ENCODE measurements at regions not wholly inside any gene's neighbourhood (a gene's known extent, or its start where the extent isn't known, plus 50 kb on each side); places are given as distances from the start of the nearest gene placed in this dataset.

DNA sequence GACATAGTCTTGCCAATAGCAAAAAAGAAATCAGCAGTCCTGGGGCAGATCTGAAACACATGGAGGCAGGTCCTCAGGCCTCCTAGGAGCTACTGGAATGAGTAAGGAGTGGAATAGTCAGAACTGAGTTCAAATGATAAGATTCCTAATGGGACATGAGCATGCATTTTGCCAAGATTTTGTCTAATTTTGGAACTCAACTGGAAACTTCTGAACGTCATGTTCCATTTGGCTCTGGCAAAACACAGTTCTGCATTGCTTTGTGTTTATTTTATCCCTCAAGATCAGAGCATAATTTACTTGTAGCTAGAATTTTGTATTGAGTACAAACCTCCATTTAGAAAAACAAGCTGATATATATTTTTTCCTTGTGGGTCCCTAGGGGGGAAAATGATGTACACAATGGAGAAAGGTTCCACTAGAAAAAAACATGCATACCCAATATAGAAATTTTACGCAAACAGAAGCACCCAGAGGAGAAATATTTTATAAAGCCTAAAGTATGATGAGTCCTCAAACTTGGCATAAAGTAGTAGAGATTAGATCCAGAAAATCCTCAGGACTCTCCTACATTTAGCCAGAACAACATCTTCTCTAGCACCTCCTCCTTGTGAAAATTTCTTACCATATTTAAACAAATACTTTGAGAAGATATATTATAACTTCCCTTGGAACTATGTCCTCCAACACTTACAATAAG is 149.0 kb upstream of the SERP2 start:
- TF ChIP-seq, protein P1, sequence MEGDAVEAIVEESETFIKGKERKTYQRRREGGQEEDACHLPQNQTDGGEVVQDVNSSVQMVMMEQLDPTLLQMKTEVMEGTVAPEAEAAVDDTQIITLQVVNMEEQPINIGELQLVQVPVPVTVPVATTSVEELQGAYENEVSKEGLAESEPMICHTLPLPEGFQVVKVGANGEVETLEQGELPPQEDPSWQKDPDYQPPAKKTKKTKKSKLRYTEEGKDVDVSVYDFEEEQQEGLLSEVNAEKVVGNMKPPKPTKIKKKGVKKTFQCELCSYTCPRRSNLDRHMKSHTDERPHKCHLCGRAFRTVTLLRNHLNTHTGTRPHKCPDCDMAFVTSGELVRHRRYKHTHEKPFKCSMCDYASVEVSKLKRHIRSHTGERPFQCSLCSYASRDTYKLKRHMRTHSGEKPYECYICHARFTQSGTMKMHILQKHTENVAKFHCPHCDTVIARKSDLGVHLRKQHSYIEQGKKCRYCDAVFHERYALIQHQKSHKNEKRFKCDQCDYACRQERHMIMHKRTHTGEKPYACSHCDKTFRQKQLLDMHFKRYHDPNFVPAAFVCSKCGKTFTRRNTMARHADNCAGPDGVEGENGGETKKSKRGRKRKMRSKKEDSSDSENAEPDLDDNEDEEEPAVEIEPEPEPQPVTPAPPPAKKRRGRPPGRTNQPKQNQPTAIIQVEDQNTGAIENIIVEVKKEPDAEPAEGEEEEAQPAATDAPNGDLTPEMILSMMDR (IDR thresholded peaks at IDR 0.05; ENCODE audit: control insufficient read depth, extremely low read depth, insufficient read depth) = no peak
- no peak overlapping the region for H3K4me3 ChIP-seq (ENCODE audit: low read depth, low read length)
- no peak for DNase-seq (ENCODE audit: low read depth)

DNA sequence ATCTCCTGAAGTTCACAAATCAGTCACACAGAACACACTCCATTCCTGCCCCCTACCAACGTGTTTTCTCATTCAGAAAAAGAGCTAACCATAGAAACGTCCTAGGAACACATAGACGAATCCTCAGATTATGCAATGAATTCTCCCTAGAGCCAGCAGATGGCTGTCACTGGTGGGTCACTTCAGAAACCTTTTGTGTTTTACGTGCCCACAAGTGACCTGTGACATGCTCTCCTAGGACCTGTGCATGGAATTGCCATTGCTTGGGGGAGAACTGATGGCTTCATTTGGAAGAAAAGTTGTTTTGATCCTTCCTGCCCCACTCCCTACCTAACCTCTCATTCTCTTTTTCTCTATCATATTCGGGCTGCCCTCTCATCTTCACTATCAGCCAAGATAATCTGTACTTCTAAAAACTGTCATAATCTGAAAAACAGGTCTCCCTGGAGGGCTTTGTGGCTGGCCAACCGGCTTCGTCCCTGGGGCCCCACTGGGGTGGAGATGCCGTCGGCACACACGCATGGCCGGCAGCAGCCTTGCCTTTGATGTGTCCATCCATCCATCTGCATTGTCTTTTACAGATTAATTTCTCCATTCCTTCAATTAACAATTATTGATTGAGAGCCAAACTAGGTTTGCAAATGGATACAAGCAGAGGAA is 144.1 kb upstream of the SERP2 start:
- DNase-seq (ENCODE audit: low read depth) = no peak
- H3K4me3 ChIP-seq (ENCODE audit: low read depth, low read length) = no peak overlapping the region
- TF ChIP-seq, protein P1 (IDR thresholded peaks at IDR 0.05; ENCODE audit: control insufficient read depth, extremely low read depth, insufficient read depth) = no peak

DNA sequence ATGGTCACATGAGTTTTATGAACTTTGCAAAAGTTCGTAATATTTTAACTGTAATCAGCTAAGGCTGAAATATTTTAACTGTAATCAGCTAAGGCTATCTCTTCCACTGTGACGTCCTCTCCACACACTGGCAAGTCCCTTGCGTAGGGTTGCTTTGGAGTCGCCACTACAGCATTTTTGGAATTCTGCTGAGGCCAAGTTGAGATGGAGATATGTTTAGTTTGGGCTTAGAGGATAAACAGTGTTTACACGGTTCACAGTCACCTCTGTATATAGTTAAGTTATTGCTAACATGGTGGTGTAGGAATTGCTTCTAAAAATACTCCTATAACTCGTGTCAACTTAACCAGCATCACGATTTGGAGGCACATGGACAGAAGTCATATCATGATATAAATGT is 143.6 kb upstream of the SERP2 start:
- TF ChIP-seq, protein P1 (IDR thresholded peaks at IDR 0.05; ENCODE audit: control insufficient read depth, extremely low read depth, insufficient read depth) = no peak
- H3K4me3 ChIP-seq (ENCODE audit: low read depth, low read length) = no peak overlapping the region
- no peak for DNase-seq (ENCODE audit: low read depth)

DNA sequence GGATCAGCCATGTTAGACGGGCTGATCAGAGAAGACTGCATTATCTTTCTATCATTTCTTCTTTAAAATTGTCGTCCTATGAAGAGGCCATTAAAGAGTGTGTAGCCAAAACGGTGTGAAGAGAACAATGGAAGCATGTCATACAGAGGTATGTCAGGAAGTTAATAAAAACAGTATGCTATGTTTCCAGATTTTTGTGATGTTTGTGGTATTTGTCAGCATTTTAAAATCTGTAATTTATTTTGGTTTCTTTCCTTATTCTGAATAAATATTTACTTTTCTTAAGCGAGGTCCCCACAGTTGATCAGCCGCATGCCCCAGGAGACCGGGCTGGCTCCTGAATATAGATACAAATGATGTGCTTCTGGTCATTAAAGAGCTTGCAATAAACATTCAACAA is 142.9 kb upstream of the SERP2 start:
- DNase-seq (ENCODE audit: low read depth) = no peak
- H3K4me3 ChIP-seq (ENCODE audit: low read depth, low read length) = no peak overlapping the region
- TF ChIP-seq, protein P1 (IDR thresholded peaks at IDR 0.05; ENCODE audit: control insufficient read depth, extremely low read depth, insufficient read depth) = no peak

DNA sequence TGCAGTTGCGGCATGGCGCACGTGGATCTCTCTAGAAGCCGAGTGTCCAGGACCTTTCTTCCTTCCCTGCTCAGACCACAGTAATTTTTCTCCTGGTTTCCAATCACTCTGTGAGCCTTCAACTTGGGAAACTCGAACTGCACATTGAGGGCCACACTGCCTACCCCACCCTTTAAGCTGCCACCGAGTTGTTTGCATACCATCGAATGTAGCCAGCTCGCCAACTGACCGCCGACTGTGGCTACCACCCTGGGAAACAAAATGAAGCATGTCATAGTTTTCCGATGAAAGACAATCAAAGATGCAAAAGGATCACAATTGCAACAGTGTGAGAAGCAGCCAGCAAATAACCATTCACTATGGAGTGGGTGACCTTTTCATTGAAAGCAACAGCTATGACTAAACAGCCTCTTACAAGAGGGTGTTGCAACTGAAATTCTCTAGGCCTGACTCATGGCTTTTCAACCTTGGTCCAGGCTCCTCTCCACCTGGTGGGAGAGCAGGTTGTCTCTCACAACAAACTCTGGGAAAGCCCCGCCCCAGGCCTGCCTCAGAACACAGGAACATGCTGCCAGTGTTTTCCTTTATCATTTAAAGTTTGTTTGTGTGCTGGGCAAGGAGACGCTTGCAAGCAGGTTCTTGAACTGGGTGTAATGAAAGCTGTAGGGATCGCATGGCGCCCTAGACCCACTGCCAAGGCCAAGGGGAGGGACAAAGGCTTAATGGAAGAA is 141.7 kb upstream of the SERP2 start:
- no peak for DNase-seq (ENCODE audit: low read depth)
- TF ChIP-seq, protein P1 (IDR thresholded peaks at IDR 0.05; ENCODE audit: control insufficient read depth, extremely low read depth, insufficient read depth) = no peak
- H3K4me3 ChIP-seq (ENCODE audit: low read depth, low read length) = no peak overlapping the region

DNA sequence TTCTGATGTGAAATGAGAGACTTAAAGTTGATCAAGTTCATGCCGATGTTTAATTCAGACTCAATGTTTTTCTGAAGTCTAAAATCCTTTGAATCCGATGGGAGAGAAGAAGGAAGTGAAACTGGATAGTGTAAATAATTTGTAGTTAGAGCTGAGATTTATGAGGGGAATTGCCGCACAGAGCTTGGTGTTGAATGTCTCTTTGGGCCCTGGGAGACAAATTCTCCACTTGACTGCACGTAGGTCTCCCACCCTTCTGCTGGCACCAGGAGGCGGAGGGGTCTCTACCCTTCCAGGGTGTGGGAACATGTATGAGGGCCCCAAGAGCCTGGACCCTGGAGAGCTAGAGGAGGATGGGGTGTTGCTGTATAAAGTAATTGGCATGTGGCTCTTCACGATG is 140.8 kb upstream of the SERP2 start:
- DNase-seq (ENCODE audit: low read depth) = no peak
- TF ChIP-seq, protein P1 (IDR thresholded peaks at IDR 0.05; ENCODE audit: control insufficient read depth, extremely low read depth, insufficient read depth) = no peak
- H3K4me3 ChIP-seq (ENCODE audit: low read depth, low read length) = no peak overlapping the region

Measured in LNCaP clone FGC (cell line).